Neural cell (in vitro differentiated cells): ENCODE measurements at regions not wholly inside any gene's neighbourhood (a gene's known extent, or its start where the extent isn't known, plus 50 kb on each side); places are given as distances from the start of the nearest gene placed in this dataset.

ENCODE experiments used
- H2AFZ ChIP-seq: fragments of 200-600, 300-800 bp; sonication (generic), shearing (Covaris generic); 2 replicates; pipeline ENCODE4 v1.6.0; 2014; ENCODE audit warnings: low read depth, mild to moderate bottlenecking, antibody characterized with exemption, low read length, moderate library complexity
- H3F3A ChIP-seq: fragments of 200-600 bp; shearing (Covaris generic); 2 replicates; pipeline ENCODE4 v1.6.1; 2016; ENCODE audit warnings: mild to moderate bottlenecking, moderate library complexity, mixed read lengths, antibody characterized with exemption, low read length; ENCODE audit not compliant: insufficient read depth, poor library complexity, severe bottlenecking
- H3K27ac ChIP-seq: fragments of 200-600, 300-800 bp; sonication (generic), shearing (Covaris generic); 2 replicates; pipeline ENCODE4 v1.5.1; 2014; ENCODE audit warnings: mild to moderate bottlenecking, low read length, moderate library complexity
- H3K27me3 ChIP-seq: fragments of 300-800, 200-600 bp; sonication (generic), shearing (Covaris generic); 2 replicates; pipeline ENCODE4 v1.6.0; 2014; ENCODE audit warnings: mild to moderate bottlenecking, low read depth, low read length, moderate library complexity; ENCODE audit not compliant: insufficient read depth
- H3K36me3 ChIP-seq: fragments of 300-800, 200-600 bp; sonication (generic), shearing (Covaris generic); 2 replicates; pipeline ENCODE4 v1.5.1; 2014; ENCODE audit warnings: mild to moderate bottlenecking, antibody characterized with exemption, low read length, moderate library complexity; ENCODE audit not compliant: insufficient read depth
- H3K4me2 ChIP-seq: fragments of 300-800, 200-600 bp; sonication (generic), shearing (Covaris generic); 2 replicates; pipeline ENCODE4 v1.6.0; 2014; ENCODE audit warnings: mild to moderate bottlenecking, low read length
- H3K4me3 ChIP-seq: fragments of 300-800, 200-600 bp; sonication (generic), shearing (Covaris generic); 2 replicates; pipeline ENCODE4 v1.5.1; 2014; ENCODE audit warnings: mild to moderate bottlenecking, low read length, moderate library complexity
- H3K79me2 ChIP-seq: fragments of 200-600 bp; shearing (Covaris generic); replicated peaks from 2 replicates; pipeline ENCODE4 v1.6.0; 2014; ENCODE audit warnings: mild to moderate bottlenecking, low read length, moderate library complexity; ENCODE audit not compliant: insufficient read depth
- H3K9ac ChIP-seq: fragments of 300-800, 200-600 bp; sonication (generic), shearing (Covaris generic); 2 replicates; pipeline ENCODE4 v1.6.1; 2016; ENCODE audit warnings: mild to moderate bottlenecking, low read length, mixed read lengths
- H3K9me2 ChIP-seq: fragments of 200-600 bp; shearing (Covaris generic); 2 replicates; pipeline ENCODE4 v1.6.1; 2016; ENCODE audit warnings: mild to moderate bottlenecking, low read length, mixed read lengths; ENCODE audit not compliant: insufficient read depth
- H3K9me3 ChIP-seq: fragments of 200-600, 300-800 bp; sonication (generic), shearing (Covaris generic); 2 replicates; pipeline ENCODE4 v1.6.1; 2016; ENCODE audit warnings: mild to moderate bottlenecking, mixed run types, low read length, moderate library complexity, mixed read lengths
- H4K20me1 ChIP-seq: fragments of 200-600 bp; shearing (Covaris generic); 2 replicates; pipeline ENCODE4 v1.6.1; 2016; ENCODE audit warnings: mild to moderate bottlenecking, mixed run types; ENCODE audit not compliant: insufficient read depth
- EP300 ChIP-seq: fragments of 450-650 bp; conservative IDR thresholded peaks from 2 replicates; pipeline ENCODE4 v1.6.1; 2014; ENCODE audit warnings: antibody characterized with exemption, mild to moderate bottlenecking, moderate library complexity; ENCODE audit not compliant: poor library complexity, severe bottlenecking
- EZH2 ChIP-seq: fragments of 200-600, 300-800 bp; shearing (Covaris generic), sonication (generic); IDR thresholded peaks from 2 replicates; pipeline ENCODE4 v1.6.1; 2014; ENCODE audit warnings: antibody characterized with exemption, low read length, borderline replicate concordance, mild to moderate bottlenecking; ENCODE audit not compliant: insufficient read depth, poor library complexity, severe bottlenecking
- POLR2AphosphoS5 ChIP-seq: IDR thresholded peaks from 2 replicates; pipeline ENCODE4 v1.6.1; 2012
- RAD21 ChIP-seq: fragments of 450-650 bp; conservative IDR thresholded peaks from 2 replicates; pipeline ENCODE4 v1.6.1; 2014; ENCODE audit warnings: antibody characterized with exemption, mild to moderate bottlenecking, moderate library complexity
- SMC3 ChIP-seq: fragments of 450-650 bp; conservative IDR thresholded peaks from 2 replicates; pipeline ENCODE4 v1.6.1; 2014; ENCODE audit warnings: antibody characterized with exemption, mild to moderate bottlenecking, moderate library complexity; ENCODE audit not compliant: poor library complexity
- TAF1 ChIP-seq: IDR thresholded peaks from 2 replicates; pipeline ENCODE4 v1.6.1; 2012; ENCODE audit warnings: low read depth
- TF ChIP-seq, protein P1 (sequence below): IDR thresholded peaks from 2 replicates; pipeline ENCODE4 v1.6.1; 2012; ENCODE audit warnings: borderline replicate concordance
- TF ChIP-seq, protein P2 (sequence below): fragments of 450-650 bp; IDR thresholded peaks from 2 replicates; pipeline ENCODE4 v1.5.1; 2014; ENCODE audit warnings: antibody characterized with exemption, mild to moderate bottlenecking, moderate library complexity; ENCODE audit not compliant: poor library complexity, severe bottlenecking

DNA sequence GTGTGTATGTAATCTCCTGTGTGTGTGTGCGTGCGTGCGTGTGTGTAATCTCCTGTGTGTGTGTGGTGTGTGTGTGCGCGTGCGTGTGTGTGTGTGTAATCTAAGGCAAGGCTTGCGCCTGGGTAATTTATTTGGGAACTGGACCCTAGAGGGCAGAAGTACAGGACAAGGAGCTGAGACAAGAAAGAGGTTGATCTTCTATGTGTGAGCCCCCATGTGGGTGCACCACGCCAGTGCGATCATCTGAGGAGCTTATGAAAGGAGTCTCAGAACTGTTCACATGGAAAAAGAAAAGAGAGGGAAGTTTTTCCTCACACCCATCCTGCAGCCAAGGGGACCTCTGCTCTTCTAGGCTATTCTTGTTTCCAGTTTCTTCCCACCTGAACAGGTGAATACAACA, 220.1 kb upstream of the GGTLC1 start:
- Histone ChIP-seq H3K27ac (no peak overlapping the region), H3K9me3 (no peaks in the 10 kb centered on the region), H2AFZ (no peak overlapping the region), H3K9ac (no peak overlapping the region), H3F3A (no peaks in the 10 kb centered on the region), H3K36me3 (no peaks in the 10 kb centered on the region), H3K9me2 (no peaks in the 10 kb centered on the region), H3K79me2 (no peaks in the 10 kb centered on the region), H3K4me2 (no peak overlapping the region), H3K4me3 (no peak overlapping the region), H4K20me1 (no peaks in the 10 kb centered on the region), H3K27me3 (no peaks in the 10 kb centered on the region)
- no peak for TF ChIP-seq TAF1
- TF ChIP-seq POLR2AphosphoS5, result no peak

DNA sequence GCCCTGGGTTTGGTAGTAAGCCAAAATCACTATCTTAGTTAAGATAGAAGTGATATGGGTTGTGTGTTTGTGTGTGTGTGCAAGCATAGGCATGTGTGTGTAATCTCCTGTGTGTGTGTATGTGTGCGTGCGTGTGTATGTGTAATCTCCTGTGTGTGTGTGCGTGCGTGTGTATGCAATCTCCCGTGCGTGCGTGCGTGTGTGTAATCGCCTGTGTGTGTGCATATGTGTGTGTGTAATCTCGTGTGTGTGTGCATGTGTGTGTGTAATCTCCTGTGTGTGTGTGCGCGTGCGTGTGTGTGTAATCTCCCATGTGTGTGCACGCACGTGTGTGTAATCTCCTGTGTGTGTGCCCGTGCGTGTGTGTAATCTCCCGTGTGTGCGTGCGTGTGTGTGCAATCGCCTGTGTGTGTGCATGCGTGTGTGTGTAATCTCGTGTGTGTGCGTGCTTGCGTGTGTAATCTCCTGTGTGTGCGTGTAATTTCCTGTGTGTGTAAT, 219.3 kb upstream of the GGTLC1 start:
- Histone ChIP-seq H4K20me1 (no peaks in the 10 kb centered on the region), H3K36me3 (no peaks in the 10 kb centered on the region), H3K9me2 (no peaks in the 10 kb centered on the region), H3F3A (no peaks in the 10 kb centered on the region), H2AFZ (no peak overlapping the region), H3K9me3 (no peaks in the 10 kb centered on the region), H3K4me3 (no peak overlapping the region), H3K79me2 (no peaks in the 10 kb centered on the region), H3K4me2 (no peak overlapping the region), H3K27me3 (no peaks in the 10 kb centered on the region), H3K9ac (no peak overlapping the region), H3K27ac (no peak overlapping the region)
- TF ChIP-seq EP300 (no peak), POLR2AphosphoS5 (no peak), TAF1 (no peak)
- TF ChIP-seq, protein P1, sequence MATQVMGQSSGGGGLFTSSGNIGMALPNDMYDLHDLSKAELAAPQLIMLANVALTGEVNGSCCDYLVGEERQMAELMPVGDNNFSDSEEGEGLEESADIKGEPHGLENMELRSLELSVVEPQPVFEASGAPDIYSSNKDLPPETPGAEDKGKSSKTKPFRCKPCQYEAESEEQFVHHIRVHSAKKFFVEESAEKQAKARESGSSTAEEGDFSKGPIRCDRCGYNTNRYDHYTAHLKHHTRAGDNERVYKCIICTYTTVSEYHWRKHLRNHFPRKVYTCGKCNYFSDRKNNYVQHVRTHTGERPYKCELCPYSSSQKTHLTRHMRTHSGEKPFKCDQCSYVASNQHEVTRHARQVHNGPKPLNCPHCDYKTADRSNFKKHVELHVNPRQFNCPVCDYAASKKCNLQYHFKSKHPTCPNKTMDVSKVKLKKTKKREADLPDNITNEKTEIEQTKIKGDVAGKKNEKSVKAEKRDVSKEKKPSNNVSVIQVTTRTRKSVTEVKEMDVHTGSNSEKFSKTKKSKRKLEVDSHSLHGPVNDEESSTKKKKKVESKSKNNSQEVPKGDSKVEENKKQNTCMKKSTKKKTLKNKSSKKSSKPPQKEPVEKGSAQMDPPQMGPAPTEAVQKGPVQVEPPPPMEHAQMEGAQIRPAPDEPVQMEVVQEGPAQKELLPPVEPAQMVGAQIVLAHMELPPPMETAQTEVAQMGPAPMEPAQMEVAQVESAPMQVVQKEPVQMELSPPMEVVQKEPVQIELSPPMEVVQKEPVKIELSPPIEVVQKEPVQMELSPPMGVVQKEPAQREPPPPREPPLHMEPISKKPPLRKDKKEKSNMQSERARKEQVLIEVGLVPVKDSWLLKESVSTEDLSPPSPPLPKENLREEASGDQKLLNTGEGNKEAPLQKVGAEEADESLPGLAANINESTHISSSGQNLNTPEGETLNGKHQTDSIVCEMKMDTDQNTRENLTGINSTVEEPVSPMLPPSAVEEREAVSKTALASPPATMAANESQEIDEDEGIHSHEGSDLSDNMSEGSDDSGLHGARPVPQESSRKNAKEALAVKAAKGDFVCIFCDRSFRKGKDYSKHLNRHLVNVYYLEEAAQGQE, result no peak

DNA sequence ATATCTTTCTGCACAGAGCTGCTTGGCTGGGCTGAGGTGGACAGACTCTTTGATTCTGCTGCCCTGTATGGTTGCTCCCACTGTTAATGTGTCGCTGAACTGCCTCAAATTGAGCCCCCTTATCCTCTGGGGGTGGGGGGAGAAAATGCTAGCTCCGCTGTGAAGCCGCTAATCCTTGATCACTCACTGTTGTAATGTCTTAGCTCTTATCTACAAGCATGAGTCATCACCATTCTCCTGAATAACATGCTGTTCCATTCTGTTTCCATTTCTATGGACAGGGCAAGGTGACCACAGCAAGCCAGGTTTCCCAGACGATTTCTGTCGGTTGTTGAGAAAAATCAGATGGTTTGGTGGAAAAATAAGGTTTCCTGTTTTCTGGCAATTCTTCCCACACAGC, 218.4 kb upstream of the GGTLC1 start:
- no peak overlapping the region for H2AFZ ChIP-seq

More for the DNA sequence above, 218.4 kb upstream of the GGTLC1 start:
- Histone ChIP-seq H3K36me3 (no peaks in the 10 kb centered on the region), H4K20me1 (no peaks in the 10 kb centered on the region), H3K4me3 (no peak overlapping the region), H3K27ac (no peak overlapping the region), H3F3A (no peaks in the 10 kb centered on the region), H3K4me2 (no peak overlapping the region), H3K9me3 (no peaks in the 10 kb centered on the region), H3K9me2 (no peaks in the 10 kb centered on the region), H3K9ac (no peak overlapping the region), H3K27me3 (no peaks in the 10 kb centered on the region), H3K79me2 (no peaks in the 10 kb centered on the region)
- TF ChIP-seq EP300 (no peak), EZH2 (no peak), SMC3 (no peak), RAD21 (no peak), POLR2AphosphoS5 (no peak), TAF1 (no peak)
- TF ChIP-seq, protein P1, result no peak
- TF ChIP-seq, protein P2, sequence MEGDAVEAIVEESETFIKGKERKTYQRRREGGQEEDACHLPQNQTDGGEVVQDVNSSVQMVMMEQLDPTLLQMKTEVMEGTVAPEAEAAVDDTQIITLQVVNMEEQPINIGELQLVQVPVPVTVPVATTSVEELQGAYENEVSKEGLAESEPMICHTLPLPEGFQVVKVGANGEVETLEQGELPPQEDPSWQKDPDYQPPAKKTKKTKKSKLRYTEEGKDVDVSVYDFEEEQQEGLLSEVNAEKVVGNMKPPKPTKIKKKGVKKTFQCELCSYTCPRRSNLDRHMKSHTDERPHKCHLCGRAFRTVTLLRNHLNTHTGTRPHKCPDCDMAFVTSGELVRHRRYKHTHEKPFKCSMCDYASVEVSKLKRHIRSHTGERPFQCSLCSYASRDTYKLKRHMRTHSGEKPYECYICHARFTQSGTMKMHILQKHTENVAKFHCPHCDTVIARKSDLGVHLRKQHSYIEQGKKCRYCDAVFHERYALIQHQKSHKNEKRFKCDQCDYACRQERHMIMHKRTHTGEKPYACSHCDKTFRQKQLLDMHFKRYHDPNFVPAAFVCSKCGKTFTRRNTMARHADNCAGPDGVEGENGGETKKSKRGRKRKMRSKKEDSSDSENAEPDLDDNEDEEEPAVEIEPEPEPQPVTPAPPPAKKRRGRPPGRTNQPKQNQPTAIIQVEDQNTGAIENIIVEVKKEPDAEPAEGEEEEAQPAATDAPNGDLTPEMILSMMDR, result no peak
